ENCODE measurements at regions not wholly inside any gene's neighbourhood (a gene's known extent, or its start where the extent isn't known, plus 50 kb on each side); places are given as distances from the start of the nearest gene placed in this dataset.

GRCh38 chr6:168827586-168827871, 386.5 kb downstream of the SMOC2 start:
- Mint-ChIP-seq H3K4me1 (no peaks in the 10 kb centered on the region), H3K9me3 (no peaks in the 10 kb centered on the region), H3K27me3 (no peaks in the 10 kb centered on the region), H3K4me3 (no peak overlapping the region), H3K36me3 (ENCODE audit: low read depth) (no peaks in the 10 kb centered on the region), H3K27ac (no peak overlapping the region)
- DNase-seq: no peak
- CTCF ChIA-PET: no interaction called here
- POLR2A ChIA-PET: no interaction called here

- no peak for DNase-seq
- ChIA-PET CTCF (no interaction called here), POLR2A (no interaction called here)
- Mint-ChIP-seq H3K9me3 (no peaks in the 10 kb centered on the region), H3K4me1 (no peaks in the 10 kb centered on the region), H3K27me3 (no peaks in the 10 kb centered on the region), H3K36me3 (ENCODE audit: low read depth) (no peaks in the 10 kb centered on the region), H3K27ac (no peak overlapping the region), H3K4me3 (no peak overlapping the region)
Measured at GRCh38 chr6:168826726-168827585, 386.0 kb downstream of the SMOC2 start.

- ChIA-PET CTCF (no interaction called here), POLR2A (no interaction called here)
- no peak for DNase-seq
- Mint-ChIP-seq H3K27me3 (no peaks in the 10 kb centered on the region), H3K9me3 (no peaks in the 10 kb centered on the region), H3K27ac (no peak overlapping the region), H3K4me3 (no peak overlapping the region), H3K4me1 (no peaks in the 10 kb centered on the region), H3K36me3 (ENCODE audit: low read depth) (no peaks in the 10 kb centered on the region)
Measured at GRCh38 chr6:168826078-168826390, 385.1 kb downstream of the SMOC2 start.

GRCh38 chr6:168825226-168826077, 384.5 kb downstream of the SMOC2 start:
- Mint-ChIP-seq H3K27me3 (no peaks in the 10 kb centered on the region), H3K9me3 (no peaks in the 10 kb centered on the region), H3K4me1 (no peaks in the 10 kb centered on the region), H3K27ac (no peak overlapping the region), H3K4me3 (no peak overlapping the region), H3K36me3 (ENCODE audit: low read depth) (no peaks in the 10 kb centered on the region)
- POLR2A ChIA-PET: no interaction called here
- CTCF ChIA-PET: no interaction called here
- no peak for DNase-seq

- Mint-ChIP-seq H3K27me3 (no peaks in the 10 kb centered on the region), H3K36me3 (ENCODE audit: low read depth) (no peaks in the 10 kb centered on the region), H3K4me3 (no peak overlapping the region), H3K9me3 (no peaks in the 10 kb centered on the region), H3K4me1 (no peaks in the 10 kb centered on the region), H3K27ac (no peak overlapping the region)
- POLR2A ChIA-PET: no interaction called here
- DNase-seq: no peak
- CTCF ChIA-PET: no interaction called here
Measured at GRCh38 chr6:168823397-168824212, 382.6 kb downstream of the SMOC2 start.

- Mint-ChIP-seq H3K27me3 (no peaks in the 10 kb centered on the region), H3K4me1 (no peaks in the 10 kb centered on the region)
- CTCF ChIA-PET: no interaction called here
Measured at GRCh38 chr6:168822376-168822775, 381.4 kb downstream of the SMOC2 start.

GRCh38 chr6:168819546-168819945, 378.6 kb downstream of the SMOC2 start:
- no peaks in the 10 kb centered on the region for H3K4me1 Mint-ChIP-seq
- H3K4me3 Mint-ChIP-seq: no peak overlapping the region
- no peak for DNase-seq
- POLR2A ChIA-PET: no interaction called here
- H3K27ac Mint-ChIP-seq: no peak overlapping the region
- no peaks in the 10 kb centered on the region for H3K36me3 Mint-ChIP-seq (ENCODE audit: low read depth)
- no peaks in the 10 kb centered on the region for H3K9me3 Mint-ChIP-seq
- CTCF ChIA-PET: no interaction called here
- peaks cover 2% of the 10 kb centered on the region for H3K27me3 Mint-ChIP-seq

More at GRCh38 chr6:168822376-168822775, 381.4 kb downstream of the SMOC2 start:
- Mint-ChIP-seq H3K36me3 (ENCODE audit: low read depth) (no peaks in the 10 kb centered on the region), H3K4me3 (no peak overlapping the region), H3K9me3 (no peaks in the 10 kb centered on the region), H3K27ac (no peak overlapping the region)
- no peak for DNase-seq
- POLR2A ChIA-PET: no interaction called here

- Mint-ChIP-seq H3K27me3 (peaks cover 5% of the 10 kb centered on the region), H3K9me3 (no peaks in the 10 kb centered on the region), H3K27ac (no peak overlapping the region), H3K36me3 (ENCODE audit: low read depth) (no peaks in the 10 kb centered on the region), H3K4me3 (no peak overlapping the region), H3K4me1 (no peaks in the 10 kb centered on the region)
- ChIA-PET POLR2A (no interaction called here), CTCF (no interaction called here)
- no peak for DNase-seq
Measured at GRCh38 chr6:168817558-168818159, 376.7 kb downstream of the SMOC2 start.

GRCh38 chr6:168815229-168815628, 374.2 kb downstream of the SMOC2 start:
- Mint-ChIP-seq H3K9me3 (no peaks in the 10 kb centered on the region), H3K36me3 (ENCODE audit: low read depth) (no peaks in the 10 kb centered on the region), H3K4me1 (no peaks in the 10 kb centered on the region), H3K27me3 (peaks cover 9% of the 10 kb centered on the region), H3K27ac (no peak overlapping the region), H3K4me3 (no peak overlapping the region)
- DNase-seq: no peak
- ChIA-PET POLR2A (no interaction called here), CTCF (no interaction called here)

- CTCF ChIA-PET: no interaction called here
- peaks cover 5% of the 10 kb centered on the region for H3K27me3 Mint-ChIP-seq
- H3K4me1 Mint-ChIP-seq: no peaks in the 10 kb centered on the region
- no peaks in the 10 kb centered on the region for H3K9me3 Mint-ChIP-seq
- H3K36me3 Mint-ChIP-seq (ENCODE audit: low read depth): no peaks in the 10 kb centered on the region
- POLR2A ChIA-PET: no interaction called here
- DNase-seq: no peak
- H3K27ac Mint-ChIP-seq: no peak overlapping the region
- no peak overlapping the region for H3K4me3 Mint-ChIP-seq
Measured at GRCh38 chr6:168808232-168808631, 367.2 kb downstream of the SMOC2 start.

GRCh38 chr6:168804331-168804730, 363.3 kb downstream of the SMOC2 start:
- Mint-ChIP-seq H3K27ac (no peak overlapping the region), H3K9me3 (no peaks in the 10 kb centered on the region), H3K4me1 (no peaks in the 10 kb centered on the region), H3K27me3 (peaks cover 1% of the 10 kb centered on the region), H3K4me3 (no peak overlapping the region), H3K36me3 (ENCODE audit: low read depth) (no peaks in the 10 kb centered on the region)
- DNase-seq: no peak
- ChIA-PET CTCF (no interaction called here), POLR2A (no interaction called here)

- Mint-ChIP-seq H3K36me3 (ENCODE audit: low read depth) (no peaks in the 10 kb centered on the region), H3K4me1 (no peaks in the 10 kb centered on the region), H3K27ac (no peak overlapping the region), H3K27me3 (peaks cover 1% of the 10 kb centered on the region), H3K4me3 (no peak overlapping the region), H3K9me3 (no peaks in the 10 kb centered on the region)
- POLR2A ChIA-PET: no interaction called here
- no peak for DNase-seq
- CTCF ChIA-PET: no interaction called here
Measured at GRCh38 chr6:168803874-168804273, 362.9 kb downstream of the SMOC2 start.

GRCh38 chr6:168799067-168799466, 358.1 kb downstream of the SMOC2 start:
- DNase-seq: no peak
- POLR2A ChIA-PET: no interaction called here
- H3K27ac Mint-ChIP-seq: no peak overlapping the region
- CTCF ChIA-PET: no interaction called here
- H3K9me3 Mint-ChIP-seq: no peaks in the 10 kb centered on the region
- no peaks in the 10 kb centered on the region for H3K4me1 Mint-ChIP-seq
- peaks cover 1% of the 10 kb centered on the region for H3K27me3 Mint-ChIP-seq
- no peak overlapping the region for H3K4me3 Mint-ChIP-seq
- no peaks in the 10 kb centered on the region for H3K36me3 Mint-ChIP-seq (ENCODE audit: low read depth)
